22Rv1 (cell line): ENCODE measurements at regions not wholly inside any gene's neighbourhood (a gene's known extent, or its start where the extent isn't known, plus 50 kb on each side); places are given as distances from the start of the nearest gene placed in this dataset.

Experiments used
- ZFX ChIP-seq: fragments of 450-650 bp; IDR thresholded peaks from 2 replicates; pipeline ENCODE4 v1.6.1; 2017; ENCODE audit warnings: antibody characterized with exemption, borderline replicate concordance
- TF ChIP-seq, protein P1 (sequence below): fragments of 450-650 bp; IDR thresholded peaks from 2 replicates; pipeline ENCODE4 v1.5.1; 2017; ENCODE audit warnings: mild to moderate bottlenecking

DNA sequence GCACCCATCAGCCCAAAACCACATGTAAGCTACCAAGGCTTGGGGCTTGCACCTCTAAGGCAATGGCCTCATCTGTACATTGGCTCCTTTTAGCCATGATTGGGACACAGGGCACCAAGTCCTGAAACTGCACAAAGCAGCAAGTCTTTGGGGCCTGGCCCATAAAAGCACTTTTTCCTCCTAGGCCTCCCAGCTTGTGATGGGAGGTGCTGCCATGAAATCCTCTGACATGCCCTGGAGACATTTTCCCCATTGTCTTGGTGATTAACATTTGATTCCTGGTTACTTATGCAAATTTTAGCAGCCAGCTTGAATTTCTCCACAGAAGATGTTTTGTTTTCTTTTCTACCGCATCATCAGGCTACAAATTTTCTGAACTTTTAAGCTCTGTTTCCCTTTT is 58.5 kb upstream of the PABPC4L start:
- TF ChIP-seq, protein P1, sequence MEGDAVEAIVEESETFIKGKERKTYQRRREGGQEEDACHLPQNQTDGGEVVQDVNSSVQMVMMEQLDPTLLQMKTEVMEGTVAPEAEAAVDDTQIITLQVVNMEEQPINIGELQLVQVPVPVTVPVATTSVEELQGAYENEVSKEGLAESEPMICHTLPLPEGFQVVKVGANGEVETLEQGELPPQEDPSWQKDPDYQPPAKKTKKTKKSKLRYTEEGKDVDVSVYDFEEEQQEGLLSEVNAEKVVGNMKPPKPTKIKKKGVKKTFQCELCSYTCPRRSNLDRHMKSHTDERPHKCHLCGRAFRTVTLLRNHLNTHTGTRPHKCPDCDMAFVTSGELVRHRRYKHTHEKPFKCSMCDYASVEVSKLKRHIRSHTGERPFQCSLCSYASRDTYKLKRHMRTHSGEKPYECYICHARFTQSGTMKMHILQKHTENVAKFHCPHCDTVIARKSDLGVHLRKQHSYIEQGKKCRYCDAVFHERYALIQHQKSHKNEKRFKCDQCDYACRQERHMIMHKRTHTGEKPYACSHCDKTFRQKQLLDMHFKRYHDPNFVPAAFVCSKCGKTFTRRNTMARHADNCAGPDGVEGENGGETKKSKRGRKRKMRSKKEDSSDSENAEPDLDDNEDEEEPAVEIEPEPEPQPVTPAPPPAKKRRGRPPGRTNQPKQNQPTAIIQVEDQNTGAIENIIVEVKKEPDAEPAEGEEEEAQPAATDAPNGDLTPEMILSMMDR, result no peak
- TF ChIP-seq ZFX, result no peak
